ENCODE measurements at regions not wholly inside any gene's neighbourhood (a gene's known extent, or its start where the extent isn't known, plus 50 kb on each side); places are given as distances from the start of the nearest gene placed in this dataset.

DNA sequence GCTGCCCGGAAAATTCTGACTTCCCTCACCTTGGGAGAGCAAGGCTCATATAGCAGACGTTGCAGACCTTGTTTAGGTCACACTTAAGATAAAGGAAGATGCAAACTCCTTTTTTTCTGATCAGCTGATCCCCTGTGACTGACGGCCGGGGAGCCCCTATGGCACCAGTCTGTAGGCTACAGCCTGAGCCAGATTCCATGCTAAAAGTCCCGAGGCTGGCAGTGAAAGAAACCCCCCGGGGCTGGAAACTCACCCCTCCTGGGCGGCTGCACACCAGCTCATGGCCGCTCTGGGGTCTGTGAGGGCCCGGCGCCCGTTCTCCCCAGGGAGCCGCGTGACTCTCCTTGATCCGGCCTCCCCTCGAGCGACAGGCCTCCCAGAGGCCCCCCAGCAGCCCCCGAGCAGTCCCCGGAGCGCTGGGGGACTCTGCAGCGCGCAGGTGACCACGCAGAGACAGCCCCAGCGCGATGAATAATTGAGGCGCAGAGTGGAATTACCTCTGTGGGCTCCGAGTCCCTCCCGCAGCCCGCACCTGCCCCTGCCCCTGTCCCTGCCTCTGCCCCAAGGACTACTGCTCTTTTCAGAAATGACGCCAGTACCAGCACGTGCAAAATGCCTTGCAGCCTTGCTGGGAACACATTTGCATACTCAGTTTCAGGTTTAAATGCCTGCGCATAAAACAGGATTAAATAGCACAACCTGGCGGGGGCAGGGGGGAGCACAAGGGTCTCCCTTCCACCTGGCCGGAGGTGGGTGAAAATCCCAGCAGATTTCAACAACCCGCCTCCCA, 62.6 kb upstream of the CLDN14 start:
- TF ChIP-seq EZH2phosphoT487 (IDR thresholded peaks at IDR 0.05; ENCODE audit: unreplicated experiment) (no peak), POLR2AphosphoS5 (IDR thresholded peaks at IDR 0.05; ENCODE audit: low read depth) (no peak), JUNB (IDR thresholded peaks at IDR 0.05; ENCODE audit: unreplicated experiment) (no peak), EZH2 (IDR thresholded peaks at IDR 0.05; ENCODE audit: low read depth, unreplicated experiment) (no peak), CREB1 (CRISPR knock-in tag; IDR thresholded peaks at IDR 0.05; ENCODE audit: low read depth) (no peak), NANOG (IDR thresholded peaks at IDR 0.05; ENCODE audit: borderline replicate concordance) (no peak)
- TF ChIP-seq, protein P1, sequence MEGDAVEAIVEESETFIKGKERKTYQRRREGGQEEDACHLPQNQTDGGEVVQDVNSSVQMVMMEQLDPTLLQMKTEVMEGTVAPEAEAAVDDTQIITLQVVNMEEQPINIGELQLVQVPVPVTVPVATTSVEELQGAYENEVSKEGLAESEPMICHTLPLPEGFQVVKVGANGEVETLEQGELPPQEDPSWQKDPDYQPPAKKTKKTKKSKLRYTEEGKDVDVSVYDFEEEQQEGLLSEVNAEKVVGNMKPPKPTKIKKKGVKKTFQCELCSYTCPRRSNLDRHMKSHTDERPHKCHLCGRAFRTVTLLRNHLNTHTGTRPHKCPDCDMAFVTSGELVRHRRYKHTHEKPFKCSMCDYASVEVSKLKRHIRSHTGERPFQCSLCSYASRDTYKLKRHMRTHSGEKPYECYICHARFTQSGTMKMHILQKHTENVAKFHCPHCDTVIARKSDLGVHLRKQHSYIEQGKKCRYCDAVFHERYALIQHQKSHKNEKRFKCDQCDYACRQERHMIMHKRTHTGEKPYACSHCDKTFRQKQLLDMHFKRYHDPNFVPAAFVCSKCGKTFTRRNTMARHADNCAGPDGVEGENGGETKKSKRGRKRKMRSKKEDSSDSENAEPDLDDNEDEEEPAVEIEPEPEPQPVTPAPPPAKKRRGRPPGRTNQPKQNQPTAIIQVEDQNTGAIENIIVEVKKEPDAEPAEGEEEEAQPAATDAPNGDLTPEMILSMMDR (conservative IDR thresholded peaks at IDR 0.05; ENCODE audit: low read depth in 2 of 2), result peak; percentile 26 to 45; a peak in 3 of 4 replicates
- TF ChIP-seq, protein P2, sequence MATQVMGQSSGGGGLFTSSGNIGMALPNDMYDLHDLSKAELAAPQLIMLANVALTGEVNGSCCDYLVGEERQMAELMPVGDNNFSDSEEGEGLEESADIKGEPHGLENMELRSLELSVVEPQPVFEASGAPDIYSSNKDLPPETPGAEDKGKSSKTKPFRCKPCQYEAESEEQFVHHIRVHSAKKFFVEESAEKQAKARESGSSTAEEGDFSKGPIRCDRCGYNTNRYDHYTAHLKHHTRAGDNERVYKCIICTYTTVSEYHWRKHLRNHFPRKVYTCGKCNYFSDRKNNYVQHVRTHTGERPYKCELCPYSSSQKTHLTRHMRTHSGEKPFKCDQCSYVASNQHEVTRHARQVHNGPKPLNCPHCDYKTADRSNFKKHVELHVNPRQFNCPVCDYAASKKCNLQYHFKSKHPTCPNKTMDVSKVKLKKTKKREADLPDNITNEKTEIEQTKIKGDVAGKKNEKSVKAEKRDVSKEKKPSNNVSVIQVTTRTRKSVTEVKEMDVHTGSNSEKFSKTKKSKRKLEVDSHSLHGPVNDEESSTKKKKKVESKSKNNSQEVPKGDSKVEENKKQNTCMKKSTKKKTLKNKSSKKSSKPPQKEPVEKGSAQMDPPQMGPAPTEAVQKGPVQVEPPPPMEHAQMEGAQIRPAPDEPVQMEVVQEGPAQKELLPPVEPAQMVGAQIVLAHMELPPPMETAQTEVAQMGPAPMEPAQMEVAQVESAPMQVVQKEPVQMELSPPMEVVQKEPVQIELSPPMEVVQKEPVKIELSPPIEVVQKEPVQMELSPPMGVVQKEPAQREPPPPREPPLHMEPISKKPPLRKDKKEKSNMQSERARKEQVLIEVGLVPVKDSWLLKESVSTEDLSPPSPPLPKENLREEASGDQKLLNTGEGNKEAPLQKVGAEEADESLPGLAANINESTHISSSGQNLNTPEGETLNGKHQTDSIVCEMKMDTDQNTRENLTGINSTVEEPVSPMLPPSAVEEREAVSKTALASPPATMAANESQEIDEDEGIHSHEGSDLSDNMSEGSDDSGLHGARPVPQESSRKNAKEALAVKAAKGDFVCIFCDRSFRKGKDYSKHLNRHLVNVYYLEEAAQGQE (IDR thresholded peaks at IDR 0.05; ENCODE audit: unreplicated experiment), result no peak
- TF ChIP-seq, protein P3, sequence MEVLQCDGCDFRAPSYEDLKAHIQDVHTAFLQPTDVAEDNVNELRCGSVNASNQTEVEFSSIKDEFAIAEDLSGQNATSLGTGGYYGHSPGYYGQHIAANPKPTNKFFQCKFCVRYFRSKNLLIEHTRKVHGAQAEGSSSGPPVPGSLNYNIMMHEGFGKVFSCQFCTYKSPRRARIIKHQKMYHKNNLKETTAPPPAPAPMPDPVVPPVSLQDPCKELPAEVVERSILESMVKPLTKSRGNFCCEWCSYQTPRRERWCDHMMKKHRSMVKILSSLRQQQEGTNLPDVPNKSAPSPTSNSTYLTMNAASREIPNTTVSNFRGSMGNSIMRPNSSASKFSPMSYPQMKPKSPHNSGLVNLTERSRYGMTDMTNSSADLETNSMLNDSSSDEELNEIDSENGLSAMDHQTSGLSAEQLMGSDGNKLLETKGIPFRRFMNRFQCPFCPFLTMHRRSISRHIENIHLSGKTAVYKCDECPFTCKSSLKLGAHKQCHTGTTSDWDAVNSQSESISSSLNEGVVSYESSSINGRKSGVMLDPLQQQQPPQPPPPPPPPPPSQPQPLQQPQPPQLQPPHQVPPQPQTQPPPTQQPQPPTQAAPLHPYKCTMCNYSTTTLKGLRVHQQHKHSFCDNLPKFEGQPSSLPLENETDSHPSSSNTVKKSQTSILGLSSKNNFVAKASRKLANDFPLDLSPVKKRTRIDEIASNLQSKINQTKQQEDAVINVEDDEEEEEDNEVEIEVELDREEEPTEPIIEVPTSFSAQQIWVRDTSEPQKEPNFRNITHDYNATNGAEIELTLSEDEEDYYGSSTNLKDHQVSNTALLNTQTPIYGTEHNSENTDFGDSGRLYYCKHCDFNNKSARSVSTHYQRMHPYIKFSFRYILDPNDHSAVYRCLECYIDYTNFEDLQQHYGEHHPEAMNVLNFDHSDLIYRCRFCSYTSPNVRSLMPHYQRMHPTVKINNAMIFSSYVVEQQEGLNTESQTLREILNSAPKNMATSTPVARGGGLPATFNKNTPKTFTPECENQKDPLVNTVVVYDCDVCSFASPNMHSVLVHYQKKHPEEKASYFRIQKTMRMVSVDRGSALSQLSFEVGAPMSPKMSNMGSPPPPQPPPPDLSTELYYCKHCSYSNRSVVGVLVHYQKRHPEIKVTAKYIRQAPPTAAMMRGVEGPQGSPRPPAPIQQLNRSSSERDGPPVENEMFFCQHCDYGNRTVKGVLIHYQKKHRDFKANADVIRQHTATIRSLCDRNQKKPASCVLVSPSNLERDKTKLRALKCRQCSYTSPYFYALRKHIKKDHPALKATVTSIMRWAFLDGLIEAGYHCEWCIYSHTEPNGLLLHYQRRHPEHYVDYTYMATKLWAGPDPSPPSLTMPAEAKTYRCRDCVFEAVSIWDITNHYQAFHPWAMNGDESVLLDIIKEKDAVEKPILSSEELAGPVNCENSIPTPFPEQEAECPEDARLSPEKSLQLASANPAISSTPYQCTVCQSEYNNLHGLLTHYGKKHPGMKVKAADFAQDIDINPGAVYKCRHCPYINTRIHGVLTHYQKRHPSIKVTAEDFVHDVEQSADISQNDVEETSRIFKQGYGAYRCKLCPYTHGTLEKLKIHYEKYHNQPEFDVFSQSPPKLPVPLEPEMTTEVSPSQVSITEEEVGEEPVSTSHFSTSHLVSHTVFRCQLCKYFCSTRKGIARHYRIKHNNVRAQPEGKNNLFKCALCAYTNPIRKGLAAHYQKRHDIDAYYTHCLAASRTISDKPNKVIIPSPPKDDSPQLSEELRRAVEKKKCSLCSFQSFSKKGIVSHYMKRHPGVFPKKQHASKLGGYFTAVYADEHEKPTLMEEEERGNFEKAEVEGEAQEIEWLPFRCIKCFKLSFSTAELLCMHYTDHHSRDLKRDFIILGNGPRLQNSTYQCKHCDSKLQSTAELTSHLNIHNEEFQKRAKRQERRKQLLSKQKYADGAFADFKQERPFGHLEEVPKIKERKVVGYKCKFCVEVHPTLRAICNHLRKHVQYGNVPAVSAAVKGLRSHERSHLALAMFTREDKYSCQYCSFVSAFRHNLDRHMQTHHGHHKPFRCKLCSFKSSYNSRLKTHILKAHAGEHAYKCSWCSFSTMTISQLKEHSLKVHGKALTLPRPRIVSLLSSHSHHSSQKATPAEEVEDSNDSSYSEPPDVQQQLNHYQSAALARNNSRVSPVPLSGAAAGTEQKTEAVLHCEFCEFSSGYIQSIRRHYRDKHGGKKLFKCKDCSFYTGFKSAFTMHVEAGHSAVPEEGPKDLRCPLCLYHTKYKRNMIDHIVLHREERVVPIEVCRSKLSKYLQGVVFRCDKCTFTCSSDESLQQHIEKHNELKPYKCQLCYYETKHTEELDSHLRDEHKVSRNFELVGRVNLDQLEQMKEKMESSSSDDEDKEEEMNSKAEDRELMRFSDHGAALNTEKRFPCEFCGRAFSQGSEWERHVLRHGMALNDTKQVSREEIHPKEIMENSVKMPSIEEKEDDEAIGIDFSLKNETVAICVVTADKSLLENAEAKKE (CRISPR knock-in tag; IDR thresholded peaks at IDR 0.05), result no peak
